SU-DHL-6 (cell line): ENCODE measurements at regions not wholly inside any gene's neighbourhood (a gene's known extent, or its start where the extent isn't known, plus 50 kb on each side); places are given as distances from the start of the nearest gene placed in this dataset.

Experiments used
- EZH2phosphoT487 ChIP-seq: fragments of 200-600 bp; sonication (generic), shearing (Covaris generic); conservative IDR thresholded peaks from 2 replicates; pipeline ENCODE4 v1.6.1; 2018; ENCODE audit warnings: mild to moderate bottlenecking, antibody characterized with exemption, low read length, moderate library complexity, mixed read lengths
- TF ChIP-seq, protein P1 (sequence below): fragments of 200-600 bp; sonication (generic); IDR thresholded peaks from one replicate; pipeline ENCODE4 v1.5.1; 2017; ENCODE audit warnings: antibody characterized with exemption, mild to moderate bottlenecking, low read length, moderate library complexity; ENCODE audit not compliant: insufficient read depth, poor library complexity, severe bottlenecking

DNA sequence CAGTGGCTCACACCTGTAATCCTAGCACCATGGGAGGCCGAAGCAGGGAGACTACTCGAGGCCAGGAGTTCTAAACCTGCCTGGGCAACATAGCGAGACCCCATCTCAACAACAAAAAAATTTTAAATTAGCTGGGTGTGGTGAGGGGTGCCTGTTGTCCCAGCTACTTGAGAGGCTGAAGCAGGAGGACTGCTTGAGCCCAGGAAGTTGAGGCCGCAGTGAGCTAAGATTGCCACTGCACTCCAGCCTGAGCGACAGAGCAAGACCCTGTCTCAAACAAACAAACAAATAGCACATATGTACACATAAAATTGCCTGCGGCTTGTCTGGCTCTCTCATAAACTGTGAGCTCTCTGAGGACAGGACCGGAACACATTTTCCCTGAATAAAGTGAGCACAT lies 106.3 kb downstream of the BANF2 start:
- TF ChIP-seq, protein P1, sequence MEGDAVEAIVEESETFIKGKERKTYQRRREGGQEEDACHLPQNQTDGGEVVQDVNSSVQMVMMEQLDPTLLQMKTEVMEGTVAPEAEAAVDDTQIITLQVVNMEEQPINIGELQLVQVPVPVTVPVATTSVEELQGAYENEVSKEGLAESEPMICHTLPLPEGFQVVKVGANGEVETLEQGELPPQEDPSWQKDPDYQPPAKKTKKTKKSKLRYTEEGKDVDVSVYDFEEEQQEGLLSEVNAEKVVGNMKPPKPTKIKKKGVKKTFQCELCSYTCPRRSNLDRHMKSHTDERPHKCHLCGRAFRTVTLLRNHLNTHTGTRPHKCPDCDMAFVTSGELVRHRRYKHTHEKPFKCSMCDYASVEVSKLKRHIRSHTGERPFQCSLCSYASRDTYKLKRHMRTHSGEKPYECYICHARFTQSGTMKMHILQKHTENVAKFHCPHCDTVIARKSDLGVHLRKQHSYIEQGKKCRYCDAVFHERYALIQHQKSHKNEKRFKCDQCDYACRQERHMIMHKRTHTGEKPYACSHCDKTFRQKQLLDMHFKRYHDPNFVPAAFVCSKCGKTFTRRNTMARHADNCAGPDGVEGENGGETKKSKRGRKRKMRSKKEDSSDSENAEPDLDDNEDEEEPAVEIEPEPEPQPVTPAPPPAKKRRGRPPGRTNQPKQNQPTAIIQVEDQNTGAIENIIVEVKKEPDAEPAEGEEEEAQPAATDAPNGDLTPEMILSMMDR: no peak
- TF ChIP-seq EZH2phosphoT487: no peak
